ENCODE measurements at regions not wholly inside any gene's neighbourhood (a gene's known extent, or its start where the extent isn't known, plus 50 kb on each side); places are given as distances from the start of the nearest gene placed in this dataset.

DNA sequence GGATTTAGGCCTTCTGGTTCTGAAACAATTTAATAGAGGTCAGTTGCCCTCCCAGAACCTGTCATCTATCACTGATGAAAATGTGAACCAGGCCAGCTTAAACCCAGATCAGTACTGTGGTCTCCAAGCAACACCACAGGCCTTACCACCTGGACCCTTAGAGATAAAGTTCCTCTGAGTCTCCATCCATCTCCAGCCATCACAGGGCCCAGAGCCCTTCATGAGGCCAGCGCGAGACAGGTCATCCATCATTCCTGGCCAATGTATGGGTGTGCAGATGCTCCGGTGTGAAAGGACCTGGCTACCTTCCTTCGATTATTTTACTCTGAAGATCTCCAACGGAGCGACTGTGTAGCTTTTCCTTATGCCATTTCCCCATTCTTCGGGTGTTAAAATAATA lies 322.7 kb upstream of the SOX11 start:
- no peak overlapping the region for H3K9ac ChIP-seq (ENCODE audit: low read length)
- no peak for TF ChIP-seq EZH2phosphoT487 (IDR thresholded peaks at IDR 0.05; ENCODE audit: low read depth)
- TF ChIP-seq, protein P1, sequence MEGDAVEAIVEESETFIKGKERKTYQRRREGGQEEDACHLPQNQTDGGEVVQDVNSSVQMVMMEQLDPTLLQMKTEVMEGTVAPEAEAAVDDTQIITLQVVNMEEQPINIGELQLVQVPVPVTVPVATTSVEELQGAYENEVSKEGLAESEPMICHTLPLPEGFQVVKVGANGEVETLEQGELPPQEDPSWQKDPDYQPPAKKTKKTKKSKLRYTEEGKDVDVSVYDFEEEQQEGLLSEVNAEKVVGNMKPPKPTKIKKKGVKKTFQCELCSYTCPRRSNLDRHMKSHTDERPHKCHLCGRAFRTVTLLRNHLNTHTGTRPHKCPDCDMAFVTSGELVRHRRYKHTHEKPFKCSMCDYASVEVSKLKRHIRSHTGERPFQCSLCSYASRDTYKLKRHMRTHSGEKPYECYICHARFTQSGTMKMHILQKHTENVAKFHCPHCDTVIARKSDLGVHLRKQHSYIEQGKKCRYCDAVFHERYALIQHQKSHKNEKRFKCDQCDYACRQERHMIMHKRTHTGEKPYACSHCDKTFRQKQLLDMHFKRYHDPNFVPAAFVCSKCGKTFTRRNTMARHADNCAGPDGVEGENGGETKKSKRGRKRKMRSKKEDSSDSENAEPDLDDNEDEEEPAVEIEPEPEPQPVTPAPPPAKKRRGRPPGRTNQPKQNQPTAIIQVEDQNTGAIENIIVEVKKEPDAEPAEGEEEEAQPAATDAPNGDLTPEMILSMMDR (IDR thresholded peaks at IDR 0.05; ENCODE audit: low read depth, low read length) = no peak
- no peaks in the 10 kb centered on the region for H3K36me3 ChIP-seq (replicated peaks; ENCODE audit: low read depth, low read length)
- no peaks in the 10 kb centered on the region; the same call in 1 of the 2 replicates for H3K27me3 ChIP-seq (ENCODE audit: low read depth, low read length)
- H3K27ac ChIP-seq (ENCODE audit: low read length) = no peak overlapping the region
- H3K4me3 ChIP-seq (ENCODE audit: low read length) = no peak overlapping the region
- H3K4me2 ChIP-seq (ENCODE audit: low read length) = no peak overlapping the region
- 0 out of 2 replicates have a peak, but pooled peaks cover 4% of the 10 kb centered on the region for H3K4me1 ChIP-seq (ENCODE audit: low read length)
- no peaks in the 10 kb centered on the region for H3K79me2 ChIP-seq (ENCODE audit: low read length)
- H3K9me3 ChIP-seq (ENCODE audit: insufficient read depth, low read length) = no peaks in the 10 kb centered on the region
- H2AFZ ChIP-seq (ENCODE audit: low read depth, low read length) = no peak overlapping the region
- H4K20me1 ChIP-seq (ENCODE audit: insufficient read depth, low read length) = no peaks in the 10 kb centered on the region

GRCh38 chr2:5370158-5370557 lies 322.0 kb upstream of the SOX11 start:
- Histone ChIP-seq H3K4me2 (ENCODE audit: low read length) (no peak overlapping the region), H3K4me3 (ENCODE audit: low read length) (no peak overlapping the region), H2AFZ (ENCODE audit: low read depth, low read length) (no peak overlapping the region), H3K9ac (ENCODE audit: low read length) (no peak overlapping the region), H3K4me1 (ENCODE audit: low read length) (0 out of 2 replicates have a peak, but pooled peaks cover 4% of the 10 kb centered on the region), H3K27ac (ENCODE audit: low read length) (no peak overlapping the region), H3K36me3 (replicated peaks; ENCODE audit: low read depth, low read length) (no peaks in the 10 kb centered on the region), H4K20me1 (ENCODE audit: insufficient read depth, low read length) (no peaks in the 10 kb centered on the region), H3K79me2 (ENCODE audit: low read length) (no peaks in the 10 kb centered on the region), H3K27me3 (ENCODE audit: low read depth, low read length) (no peaks in the 10 kb centered on the region; the same call in 1 of the 2 replicates), H3K9me3 (ENCODE audit: insufficient read depth, low read length) (no peaks in the 10 kb centered on the region)
- TF ChIP-seq, protein P1 (IDR thresholded peaks at IDR 0.05; ENCODE audit: low read depth, low read length) = no peak
- no peak for TF ChIP-seq EZH2phosphoT487 (IDR thresholded peaks at IDR 0.05; ENCODE audit: low read depth)

GRCh38 chr2:5372141-5372540 lies 320.0 kb upstream of the SOX11 start:
- Histone ChIP-seq H3K4me3 (ENCODE audit: low read length) (no peak overlapping the region), H2AFZ (ENCODE audit: low read depth, low read length) (no peak overlapping the region), H3K9me3 (ENCODE audit: insufficient read depth, low read length) (no peaks in the 10 kb centered on the region), H3K27me3 (ENCODE audit: low read depth, low read length) (no peaks in the 10 kb centered on the region; the same call in 1 of the 2 replicates), H3K27ac (ENCODE audit: low read length) (no peak overlapping the region), H3K79me2 (ENCODE audit: low read length) (no peaks in the 10 kb centered on the region), H3K9ac (ENCODE audit: low read length) (no peak overlapping the region), H4K20me1 (ENCODE audit: insufficient read depth, low read length) (no peaks in the 10 kb centered on the region), H3K4me1 (ENCODE audit: low read length) (no peaks in the 10 kb centered on the region), H3K4me2 (ENCODE audit: low read length) (no peak overlapping the region), H3K36me3 (replicated peaks; ENCODE audit: low read depth, low read length) (no peaks in the 10 kb centered on the region)
- TF ChIP-seq, protein P1 (IDR thresholded peaks at IDR 0.05; ENCODE audit: low read depth, low read length) = no peak
- TF ChIP-seq EZH2phosphoT487 (IDR thresholded peaks at IDR 0.05; ENCODE audit: low read depth) = no peak

GRCh38 chr2:5373200-5373599 lies 319.0 kb upstream of the SOX11 start:
- Histone ChIP-seq H3K4me2 (ENCODE audit: low read length) (no peak overlapping the region), H2AFZ (ENCODE audit: low read depth, low read length) (no peak overlapping the region), H3K27me3 (ENCODE audit: low read depth, low read length) (no peaks in the 10 kb centered on the region; the same call in 1 of the 2 replicates)

More at GRCh38 chr2:5373200-5373599, 319.0 kb upstream of the SOX11 start:
- Histone ChIP-seq H3K79me2 (ENCODE audit: low read length) (no peaks in the 10 kb centered on the region), H3K9ac (ENCODE audit: low read length) (no peak overlapping the region), H3K4me3 (ENCODE audit: low read length) (no peak overlapping the region), H3K27ac (ENCODE audit: low read length) (no peak overlapping the region), H3K4me1 (ENCODE audit: low read length) (no peaks in the 10 kb centered on the region), H3K36me3 (replicated peaks; ENCODE audit: low read depth, low read length) (no peaks in the 10 kb centered on the region), H4K20me1 (ENCODE audit: insufficient read depth, low read length) (no peaks in the 10 kb centered on the region), H3K9me3 (ENCODE audit: insufficient read depth, low read length) (no peaks in the 10 kb centered on the region)
- TF ChIP-seq EZH2phosphoT487 (IDR thresholded peaks at IDR 0.05; ENCODE audit: low read depth) = no peak
- TF ChIP-seq, protein P1 (IDR thresholded peaks at IDR 0.05; ENCODE audit: low read depth, low read length) = no peak

Measured in OCI-LY3 (cell line).